WTC11 (cell line): ENCODE measurements at regions not wholly inside any gene's neighbourhood (a gene's known extent, or its start where the extent isn't known, plus 50 kb on each side); places are given as distances from the start of the nearest gene placed in this dataset.

Experiments
- ATAC-seq: fragments of 200-7000 bp; cut with Tn5 transposase; 2 replicates; pipeline ENCODE4 v1.10.0; 2021; ENCODE audit warnings: mild to moderate bottlenecking, moderate library complexity
- CTCF ChIA-PET: fragments of 300-600 bp; sonication (Branson Sonifier 250); formaldehyde crosslinking; loops from one replicate; lab custom pipeline; 2021; ENCODE audit warnings: antibody characterized with exemption; lab: Charles Lee
- POLR2A ChIA-PET: fragments of 350-600 bp; sonication (Branson Sonifier 250); formaldehyde crosslinking; loops from one replicate; lab custom pipeline; 2021; ENCODE audit warnings: antibody characterized with exemption; lab: Charles Lee
- DNase-seq: peaks from one replicate; pipeline ENCODE4 v3.0.0; 2021; ENCODE audit warnings: low spot score
- H3K27ac Mint-ChIP-seq: 2 replicates; pipeline ENCODE4 v1.8.0; 2021; ENCODE audit warnings: mixed read lengths
- H3K27me3 Mint-ChIP-seq: 2 replicates; pipeline ENCODE4 v1.8.0; 2021; ENCODE audit warnings: low read depth, mild to moderate bottlenecking, moderate library complexity, mixed read lengths
- H3K36me3 Mint-ChIP-seq: 2 replicates; pipeline ENCODE4 v1.8.0; 2021; ENCODE audit warnings: mixed read lengths
- H3K4me1 Mint-ChIP-seq: 2 replicates; pipeline ENCODE4 v1.8.0; 2022; ENCODE audit warnings: mixed read lengths
- H3K4me3 Mint-ChIP-seq: 2 replicates; pipeline ENCODE4 v1.8.0; 2021; ENCODE audit warnings: mild to moderate bottlenecking, moderate library complexity, mixed read lengths
- H3K9me3 Mint-ChIP-seq: 2 replicates; pipeline ENCODE4 v1.8.0; 2021; ENCODE audit warnings: mixed read lengths
- AR ChIP-seq: fragments of 250-450 bp; sonication (Bioruptor Pico); IDR thresholded peaks from 2 replicates; pipeline ENCODE4 v1.9.0; 2021; ENCODE audit warnings: mild to moderate bottlenecking
- ATF1 ChIP-seq: sonication (generic); formaldehyde crosslinking; IDR thresholded peaks from 2 replicates; pipeline ENCODE4 v1.8.1; 2023; ENCODE audit warnings: mild to moderate bottlenecking, moderate library complexity, missing genetic modification reagents
- CBFB ChIP-seq: sonication (generic); formaldehyde crosslinking; IDR thresholded peaks from 2 replicates; pipeline ENCODE4 v1.8.1; 2022; ENCODE audit warnings: mild to moderate bottlenecking, low read depth, missing genetic modification reagents
- ELF4 ChIP-seq: sonication (generic); formaldehyde crosslinking; IDR thresholded peaks from 2 replicates; pipeline ENCODE4 v1.8.1; 2022; ENCODE audit warnings: low read depth, mild to moderate bottlenecking, moderate library complexity, missing genetic modification reagents
- ESRRA ChIP-seq: sonication (generic); formaldehyde crosslinking; IDR thresholded peaks from 2 replicates; pipeline ENCODE4 v1.8.1; 2022; ENCODE audit warnings: mild to moderate bottlenecking, missing genetic modification reagents, borderline replicate concordance
- GRHL2 ChIP-seq: fragments of 250-450 bp; sonication (Bioruptor Pico); IDR thresholded peaks from 2 replicates; pipeline ENCODE4 v1.8.0; 2022; ENCODE audit warnings: mild to moderate bottlenecking, moderate library complexity; ENCODE audit not compliant: insufficient replicate concordance, severe bottlenecking
- JAZF1 ChIP-seq: fragments of 250-450 bp; sonication (Bioruptor Pico); IDR thresholded peaks from 2 replicates; pipeline ENCODE4 v1.9.0; 2021; ENCODE audit warnings: moderate library complexity, mild to moderate bottlenecking, inconsistent platforms
- JUN ChIP-seq: sonication (generic); formaldehyde crosslinking; IDR thresholded peaks from 2 replicates; pipeline ENCODE4 v1.8.0; 2023; ENCODE audit warnings: mild to moderate bottlenecking, missing genetic modification reagents
- KAT7 ChIP-seq: sonication (generic); formaldehyde crosslinking; IDR thresholded peaks from 2 replicates; pipeline ENCODE4 v1.8.1; 2023; ENCODE audit warnings: missing genetic modification reagents, mild to moderate bottlenecking, borderline replicate concordance
- MYBL2 ChIP-seq: sonication (generic); formaldehyde crosslinking; IDR thresholded peaks from 2 replicates; pipeline ENCODE4 v1.8.1; 2023; ENCODE audit warnings: mild to moderate bottlenecking, moderate library complexity, missing genetic modification reagents
- NFE2L1 ChIP-seq: sonication (generic); formaldehyde crosslinking; IDR thresholded peaks from 2 replicates; pipeline ENCODE4 v1.8.1; 2023; ENCODE audit warnings: missing genetic modification reagents
- NFYB ChIP-seq: sonication (generic); formaldehyde crosslinking; conservative IDR thresholded peaks from 2 replicates; pipeline ENCODE4 v1.8.0; 2022; ENCODE audit warnings: low read depth, missing genetic modification reagents
- SMAD3 ChIP-seq: sonication (generic); formaldehyde crosslinking; IDR thresholded peaks from 2 replicates; pipeline ENCODE4 v1.8.0; 2022; ENCODE audit warnings: missing genetic modification reagents, mild to moderate bottlenecking, borderline replicate concordance
- SMAD4 ChIP-seq: sonication (generic); formaldehyde crosslinking; IDR thresholded peaks from 2 replicates; pipeline ENCODE4 v1.8.0; 2022; ENCODE audit warnings: mild to moderate bottlenecking, missing genetic modification reagents
- SP1 ChIP-seq: sonication (generic); formaldehyde crosslinking; conservative IDR thresholded peaks from 2 replicates; pipeline ENCODE4 v1.8.1; 2022; ENCODE audit warnings: missing genetic modification reagents
- STAT6 ChIP-seq: sonication (generic); formaldehyde crosslinking; conservative IDR thresholded peaks from 2 replicates; pipeline ENCODE4 v1.8.1; 2023; ENCODE audit warnings: mild to moderate bottlenecking, low read depth, missing genetic modification reagents, moderate library complexity
- TEAD4 ChIP-seq: sonication (generic); formaldehyde crosslinking; IDR thresholded peaks from 2 replicates; pipeline ENCODE4 v1.8.0; 2022; ENCODE audit warnings: mild to moderate bottlenecking, missing genetic modification reagents
- ZNF121 ChIP-seq: sonication (generic); formaldehyde crosslinking; IDR thresholded peaks from 2 replicates; pipeline ENCODE4 v1.8.0; 2023; ENCODE audit warnings: missing genetic modification reagents
- ZNF219 ChIP-seq: sonication (generic); formaldehyde crosslinking; IDR thresholded peaks from 2 replicates; pipeline ENCODE4 v1.8.0; 2023; ENCODE audit warnings: missing genetic modification reagents, mild to moderate bottlenecking, borderline replicate concordance
- ZNF263 ChIP-seq: sonication (generic); formaldehyde crosslinking; IDR thresholded peaks from 2 replicates; pipeline ENCODE4 v1.8.1; 2022; ENCODE audit warnings: low read depth, mild to moderate bottlenecking, moderate library complexity, missing genetic modification reagents
- TF ChIP-seq, protein P1 (sequence below): fragments of 250-450 bp; sonication (Bioruptor Pico); IDR thresholded peaks from 2 replicates; pipeline ENCODE4 v1.9.0; 2021; ENCODE audit warnings: mild to moderate bottlenecking
- TF ChIP-seq, protein P2 (sequence below): fragments of 250-450 bp; sonication (Bioruptor Pico); IDR thresholded peaks from 2 replicates; pipeline ENCODE4 v2.1.2; 2022; ENCODE audit warnings: mild to moderate bottlenecking, moderate library complexity
- TF ChIP-seq, protein P3 (sequence below): sonication (generic); formaldehyde crosslinking; IDR thresholded peaks from 2 replicates; pipeline ENCODE4 v1.8.0; 2022; ENCODE audit warnings: mild to moderate bottlenecking, missing genetic modification reagents
- TF ChIP-seq, protein P4 (sequence below): sonication (generic); formaldehyde crosslinking; IDR thresholded peaks from 2 replicates; pipeline ENCODE4 v1.8.0; 2022; ENCODE audit warnings: missing genetic modification reagents
- TF ChIP-seq, protein P5 (sequence below): sonication (generic); formaldehyde crosslinking; IDR thresholded peaks from 2 replicates; pipeline ENCODE4 v1.8.0; 2023; ENCODE audit warnings: missing genetic modification reagents

DNA sequence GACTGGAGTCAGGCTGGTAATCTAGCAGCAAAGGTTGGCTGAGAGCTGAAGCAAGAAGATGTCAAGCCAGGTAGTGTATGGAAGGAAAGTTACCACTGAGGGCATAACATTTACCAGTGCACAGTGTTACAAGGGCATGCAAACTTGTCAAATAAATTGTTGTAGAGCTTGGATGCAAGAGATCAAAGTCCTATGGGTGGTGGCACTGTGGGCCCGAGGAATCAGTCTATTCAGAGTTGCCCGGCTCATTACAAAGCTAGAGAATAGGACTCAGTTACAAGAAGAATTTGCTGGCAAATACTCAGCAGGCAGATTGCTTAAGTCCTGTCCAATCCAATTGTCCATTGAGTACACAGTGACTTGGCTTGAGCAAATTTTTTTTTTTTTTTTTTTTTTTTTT, 2043.8 kb downstream of the ARAP2 start (continued):
- no peak for TF ChIP-seq TEAD4
- TF ChIP-seq, protein P1, sequence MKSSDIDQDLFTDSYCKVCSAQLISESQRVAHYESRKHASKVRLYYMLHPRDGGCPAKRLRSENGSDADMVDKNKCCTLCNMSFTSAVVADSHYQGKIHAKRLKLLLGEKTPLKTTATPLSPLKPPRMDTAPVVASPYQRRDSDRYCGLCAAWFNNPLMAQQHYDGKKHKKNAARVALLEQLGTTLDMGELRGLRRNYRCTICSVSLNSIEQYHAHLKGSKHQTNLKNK (CRISPR knock-in tag): no peak

- no peak overlapping the region for H3K4me3 Mint-ChIP-seq
- H3K4me1 Mint-ChIP-seq: peaks cover 12% of the 10 kb centered on the region
- peaks cover 22% of the 10 kb centered on the region for H3K36me3 Mint-ChIP-seq
- TF ChIP-seq ZNF219 (CRISPR knock-in tag): no peak
- no peak for TF ChIP-seq GRHL2
- TF ChIP-seq SMAD4 (CRISPR knock-in tag): no peak
- TF ChIP-seq, protein P2, sequence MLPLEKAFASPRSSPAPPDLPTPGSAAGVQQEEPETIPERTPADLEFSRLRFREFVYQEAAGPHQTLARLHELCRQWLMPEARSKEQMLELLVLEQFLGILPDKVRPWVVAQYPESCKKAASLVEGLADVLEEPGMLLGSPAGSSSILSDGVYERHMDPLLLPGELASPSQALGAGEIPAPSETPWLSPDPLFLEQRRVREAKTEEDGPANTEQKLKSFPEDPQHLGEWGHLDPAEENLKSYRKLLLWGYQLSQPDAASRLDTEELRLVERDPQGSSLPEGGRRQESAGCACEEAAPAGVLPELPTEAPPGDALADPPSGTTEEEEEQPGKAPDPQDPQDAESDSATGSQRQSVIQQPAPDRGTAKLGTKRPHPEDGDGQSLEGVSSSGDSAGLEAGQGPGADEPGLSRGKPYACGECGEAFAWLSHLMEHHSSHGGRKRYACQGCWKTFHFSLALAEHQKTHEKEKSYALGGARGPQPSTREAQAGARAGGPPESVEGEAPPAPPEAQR (CRISPR knock-in tag): no peak
- no peak for TF ChIP-seq NFE2L1 (CRISPR knock-in tag)
- no peak for TF ChIP-seq CBFB (CRISPR knock-in tag)
- no peak for TF ChIP-seq ATF1
- TF ChIP-seq JAZF1 (CRISPR knock-in tag): no peak
- TF ChIP-seq SP1 (CRISPR knock-in tag): no peak
- no peak for TF ChIP-seq KAT7
- TF ChIP-seq, protein P3, sequence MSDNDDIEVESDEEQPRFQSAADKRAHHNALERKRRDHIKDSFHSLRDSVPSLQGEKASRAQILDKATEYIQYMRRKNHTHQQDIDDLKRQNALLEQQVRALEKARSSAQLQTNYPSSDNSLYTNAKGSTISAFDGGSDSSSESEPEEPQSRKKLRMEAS (CRISPR knock-in tag): no peak
- TF ChIP-seq TEAD4: no peak
- TF ChIP-seq ZNF263: no peak
- TF ChIP-seq, protein P4, sequence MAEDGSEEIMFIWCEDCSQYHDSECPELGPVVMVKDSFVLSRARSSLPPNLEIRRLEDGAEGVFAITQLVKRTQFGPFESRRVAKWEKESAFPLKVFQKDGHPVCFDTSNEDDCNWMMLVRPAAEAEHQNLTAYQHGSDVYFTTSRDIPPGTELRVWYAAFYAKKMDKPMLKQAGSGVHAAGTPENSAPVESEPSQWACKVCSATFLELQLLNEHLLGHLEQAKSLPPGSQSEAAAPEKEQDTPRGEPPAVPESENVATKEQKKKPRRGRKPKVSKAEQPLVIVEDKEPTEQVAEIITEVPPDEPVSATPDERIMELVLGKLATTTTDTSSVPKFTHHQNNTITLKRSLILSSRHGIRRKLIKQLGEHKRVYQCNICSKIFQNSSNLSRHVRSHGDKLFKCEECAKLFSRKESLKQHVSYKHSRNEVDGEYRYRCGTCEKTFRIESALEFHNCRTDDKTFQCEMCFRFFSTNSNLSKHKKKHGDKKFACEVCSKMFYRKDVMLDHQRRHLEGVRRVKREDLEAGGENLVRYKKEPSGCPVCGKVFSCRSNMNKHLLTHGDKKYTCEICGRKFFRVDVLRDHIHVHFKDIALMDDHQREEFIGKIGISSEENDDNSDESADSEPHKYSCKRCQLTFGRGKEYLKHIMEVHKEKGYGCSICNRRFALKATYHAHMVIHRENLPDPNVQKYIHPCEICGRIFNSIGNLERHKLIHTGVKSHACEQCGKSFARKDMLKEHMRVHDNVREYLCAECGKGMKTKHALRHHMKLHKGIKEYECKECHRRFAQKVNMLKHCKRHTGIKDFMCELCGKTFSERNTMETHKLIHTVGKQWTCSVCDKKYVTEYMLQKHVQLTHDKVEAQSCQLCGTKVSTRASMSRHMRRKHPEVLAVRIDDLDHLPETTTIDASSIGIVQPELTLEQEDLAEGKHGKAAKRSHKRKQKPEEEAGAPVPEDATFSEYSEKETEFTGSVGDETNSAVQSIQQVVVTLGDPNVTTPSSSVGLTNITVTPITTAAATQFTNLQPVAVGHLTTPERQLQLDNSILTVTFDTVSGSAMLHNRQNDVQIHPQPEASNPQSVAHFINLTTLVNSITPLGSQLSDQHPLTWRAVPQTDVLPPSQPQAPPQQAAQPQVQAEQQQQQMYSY: no peak
- TF ChIP-seq SMAD3 (CRISPR knock-in tag): no peak
- TF ChIP-seq, protein P5, sequence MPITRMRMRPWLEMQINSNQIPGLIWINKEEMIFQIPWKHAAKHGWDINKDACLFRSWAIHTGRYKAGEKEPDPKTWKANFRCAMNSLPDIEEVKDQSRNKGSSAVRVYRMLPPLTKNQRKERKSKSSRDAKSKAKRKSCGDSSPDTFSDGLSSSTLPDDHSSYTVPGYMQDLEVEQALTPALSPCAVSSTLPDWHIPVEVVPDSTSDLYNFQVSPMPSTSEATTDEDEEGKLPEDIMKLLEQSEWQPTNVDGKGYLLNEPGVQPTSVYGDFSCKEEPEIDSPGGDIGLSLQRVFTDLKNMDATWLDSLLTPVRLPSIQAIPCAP (CRISPR knock-in tag): no peak
- POLR2A ChIA-PET: no interaction called here
- DNase-seq (no peak), ATAC-seq (no peak)
- no peaks in the 10 kb centered on the region for H3K27me3 Mint-ChIP-seq
- CTCF ChIA-PET: no interaction called here
- H3K27ac Mint-ChIP-seq: no peak overlapping the region
- H3K9me3 Mint-ChIP-seq: peaks cover 33% of the 10 kb centered on the region
Measured at GRCh38 chr4:34202154-34202553, 2042.2 kb downstream of the ARAP2 start.

DNA sequence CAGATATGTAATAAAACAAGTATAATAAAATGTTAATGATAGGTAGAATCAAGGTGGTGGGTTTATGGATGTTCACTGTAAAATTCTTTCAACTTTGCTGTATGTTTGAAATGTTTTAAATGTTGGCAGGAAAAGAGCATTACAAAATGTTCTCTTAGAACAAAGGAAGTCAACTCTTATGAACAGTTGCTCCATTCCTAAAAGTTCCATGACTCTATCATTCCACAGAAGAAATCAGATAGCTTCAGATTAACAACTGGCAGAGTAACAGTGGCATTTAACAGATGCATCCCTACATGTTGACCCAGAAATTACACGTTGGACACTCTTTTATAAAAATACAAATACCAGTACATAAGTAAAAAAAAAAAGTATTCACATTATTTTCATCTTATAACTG, 2023.7 kb downstream of the ARAP2 start:
- Mint-ChIP-seq H3K36me3 (peaks cover 10% of the 10 kb centered on the region; the same call in 1 of the 2 replicates), H3K4me3 (no peak overlapping the region), H3K27ac (no peak overlapping the region), H3K9me3 (peaks cover 36% of the 10 kb centered on the region), H3K4me1 (peaks cover 6% of the 10 kb centered on the region; the same call in 1 of the 2 replicates), H3K27me3 (no peaks in the 10 kb centered on the region)
- ATAC-seq (no peak), DNase-seq (no peak)
- ChIA-PET POLR2A (no interaction called here), CTCF (no interaction called here)
- no peak for TF ChIP-seq AR
- TF ChIP-seq ELF4 (CRISPR knock-in tag): no peak
- no peak for TF ChIP-seq ESRRA (CRISPR knock-in tag)
- no peak for TF ChIP-seq NFYB (CRISPR knock-in tag)
- no peak for TF ChIP-seq ZNF121 (CRISPR knock-in tag)
- TF ChIP-seq MYBL2 (CRISPR knock-in tag): no peak
- no peak for TF ChIP-seq ATF1
- TF ChIP-seq STAT6 (CRISPR knock-in tag): no peak
- TF ChIP-seq JUN (CRISPR knock-in tag): no peak
